MV-4-11 (cell line): ENCODE measurements at regions not wholly inside any gene's neighbourhood (a gene's known extent, or its start where the extent isn't known, plus 50 kb on each side); places are given as distances from the start of the nearest gene placed in this dataset.

Experiments
- DNase-seq: peaks from one replicate; lab custom pipeline; 2025; lab: John Stamatoyannopoulos, UW

DNA sequence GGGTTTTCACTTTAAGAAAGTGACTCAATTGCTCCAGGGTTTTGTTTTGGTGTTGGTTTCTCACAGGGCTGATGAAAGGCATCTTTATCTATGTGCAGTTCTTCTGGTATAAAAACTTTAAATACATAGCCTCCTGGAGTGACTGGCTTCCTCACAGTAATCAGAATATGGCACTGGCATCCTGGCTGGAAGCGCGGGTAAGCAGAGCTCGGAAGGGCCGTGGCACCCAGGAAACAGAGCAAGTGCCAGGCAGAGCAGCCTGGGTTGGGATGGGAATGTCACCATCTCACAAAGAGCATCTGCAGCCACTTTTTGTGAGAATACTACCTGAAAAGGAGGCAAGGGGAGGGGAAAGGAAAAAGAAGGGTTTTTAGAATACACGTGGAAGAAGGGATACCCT is 534.7 kb downstream of the PLCL1 start:
- DNase-seq, result no peak

DNA sequence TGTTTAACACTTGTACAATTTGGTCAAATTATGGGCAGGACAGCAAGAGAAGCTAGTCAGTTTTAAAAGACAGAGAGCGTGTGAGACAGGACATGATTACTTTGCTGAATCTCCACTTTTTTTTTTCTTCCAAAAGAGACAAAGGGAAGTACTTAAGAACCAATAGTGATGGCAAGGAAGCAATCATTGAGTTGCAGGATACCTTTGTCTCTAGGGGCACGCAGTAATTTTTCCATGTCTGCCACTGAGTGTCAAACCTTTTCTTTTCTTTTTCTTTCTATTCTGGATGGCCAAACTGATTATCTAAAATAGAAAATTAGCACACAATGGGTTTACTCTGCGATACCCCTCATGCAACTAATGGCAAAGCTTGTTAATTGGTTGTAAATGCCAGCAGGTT is 533.0 kb downstream of the PLCL1 start:
- DNase-seq, result no peak

DNA sequence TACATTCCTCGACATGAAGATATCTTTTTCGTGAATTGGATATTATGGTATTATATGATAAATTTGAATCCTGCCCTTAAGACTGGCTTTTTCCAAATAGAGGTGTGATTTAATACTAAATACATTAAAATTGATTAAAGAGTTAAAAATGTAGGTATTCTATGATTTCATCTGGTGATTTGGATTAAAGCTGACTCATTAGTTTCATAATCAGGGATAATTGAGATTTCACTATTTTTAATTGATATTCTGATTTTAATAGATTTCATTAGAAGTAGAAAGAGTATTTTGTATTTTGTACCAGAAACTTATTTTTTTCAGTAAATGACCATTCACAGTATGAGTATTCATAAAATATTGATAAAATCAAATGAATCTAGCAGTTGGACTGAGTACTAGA is 524.1 kb downstream of the PLCL1 start:
- DNase-seq, result no peak

DNA sequence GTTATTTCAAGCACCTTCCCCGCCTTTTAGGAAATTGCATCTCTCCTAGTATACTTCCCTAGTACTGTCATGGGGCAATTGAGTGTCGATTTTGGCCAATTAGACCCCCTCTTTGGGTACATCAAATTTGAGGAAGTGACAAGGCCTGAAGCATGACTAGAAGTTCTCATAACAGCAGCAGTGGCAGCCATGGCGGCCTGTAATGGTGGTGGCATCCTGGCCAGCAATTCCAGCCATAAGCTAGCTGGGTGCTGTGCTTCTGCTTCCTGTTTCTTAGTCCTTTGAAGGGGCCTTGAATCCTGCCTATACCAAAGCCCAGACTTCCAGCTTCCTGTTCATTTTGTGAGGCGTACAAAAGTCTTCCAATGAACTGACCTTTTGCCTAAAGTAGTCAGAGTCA is 523.1 kb downstream of the PLCL1 start:
- DNase-seq, result peak; percentile 78

DNA sequence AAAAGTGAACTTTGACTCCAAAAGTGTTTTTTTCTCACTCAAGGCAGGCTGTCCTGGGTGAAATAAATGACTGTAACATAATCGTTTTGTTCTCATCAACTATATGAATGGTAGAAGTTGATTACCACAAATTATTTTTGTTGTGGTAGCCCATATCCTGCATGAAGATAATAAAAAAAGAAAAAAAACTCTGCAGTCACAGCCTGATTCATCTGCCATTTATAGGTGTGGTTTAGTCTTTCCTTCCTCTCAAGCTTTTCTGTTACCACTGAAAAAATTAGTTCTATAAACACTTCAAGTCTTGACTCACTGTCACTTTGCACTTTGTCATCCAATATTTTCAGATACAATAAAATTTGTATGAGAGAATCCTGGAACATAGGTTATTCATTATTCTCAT is 522.0 kb downstream of the PLCL1 start:
- DNase-seq, result peak; percentile 86

DNA sequence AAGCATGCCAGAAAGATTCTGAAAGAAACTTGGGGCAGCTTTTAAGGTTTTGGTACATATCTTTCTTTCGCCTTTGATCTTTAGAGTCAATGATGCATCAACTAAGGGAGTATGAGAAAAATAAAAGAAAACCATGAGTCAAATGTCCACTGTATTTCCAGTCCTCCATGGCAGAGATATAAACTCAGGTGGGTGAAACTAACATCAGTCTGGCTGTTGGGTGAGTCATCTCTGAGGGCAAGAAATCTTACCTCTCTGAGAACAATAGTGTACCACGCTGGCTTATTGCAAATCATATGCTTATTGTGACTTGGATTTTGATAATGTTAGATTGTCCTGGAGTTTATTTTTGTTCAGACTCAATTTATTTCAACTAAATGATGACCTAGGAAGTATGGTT is 521.0 kb downstream of the PLCL1 start:
- no peak for DNase-seq

DNA sequence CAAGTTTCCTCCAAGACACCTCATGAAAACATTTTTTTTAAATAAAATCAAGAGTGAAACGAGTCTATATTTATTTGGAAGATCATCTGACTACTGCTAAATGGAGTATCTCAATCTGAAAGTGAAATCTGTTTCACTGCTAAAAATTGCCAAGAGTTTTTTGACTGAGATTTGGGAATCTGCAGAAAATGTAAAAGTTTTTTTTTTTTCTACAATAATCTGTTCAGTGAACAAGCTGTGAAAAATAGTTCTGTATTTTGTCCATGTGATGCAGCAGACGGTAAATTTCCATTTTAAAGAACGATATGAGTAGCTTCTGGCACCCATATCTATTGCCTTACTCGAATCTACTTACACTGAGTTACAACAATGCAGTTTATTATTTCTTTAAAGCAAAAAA is 519.7 kb downstream of the PLCL1 start:
- no peak for DNase-seq

DNA sequence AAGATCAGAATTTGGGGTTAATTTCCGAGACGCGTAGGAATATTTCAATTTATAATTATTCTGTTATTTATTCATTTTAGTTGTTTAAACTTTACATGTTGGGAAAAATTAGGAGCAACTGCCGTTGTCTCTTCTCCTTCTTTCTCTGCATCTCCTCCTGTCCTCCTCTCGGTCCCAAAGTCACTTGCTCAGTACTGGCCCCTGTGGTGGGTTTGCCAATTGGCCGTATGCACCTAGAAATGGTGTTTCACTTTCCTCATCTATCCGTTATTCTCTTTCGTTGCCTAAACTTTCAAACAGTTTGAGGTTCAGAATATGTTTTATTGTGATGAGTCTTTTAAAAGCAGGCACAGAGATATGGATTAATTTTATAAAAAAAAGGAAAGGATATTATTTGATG is 517.9 kb downstream of the PLCL1 start:
- DNase-seq, result peak; percentile 11

DNA sequence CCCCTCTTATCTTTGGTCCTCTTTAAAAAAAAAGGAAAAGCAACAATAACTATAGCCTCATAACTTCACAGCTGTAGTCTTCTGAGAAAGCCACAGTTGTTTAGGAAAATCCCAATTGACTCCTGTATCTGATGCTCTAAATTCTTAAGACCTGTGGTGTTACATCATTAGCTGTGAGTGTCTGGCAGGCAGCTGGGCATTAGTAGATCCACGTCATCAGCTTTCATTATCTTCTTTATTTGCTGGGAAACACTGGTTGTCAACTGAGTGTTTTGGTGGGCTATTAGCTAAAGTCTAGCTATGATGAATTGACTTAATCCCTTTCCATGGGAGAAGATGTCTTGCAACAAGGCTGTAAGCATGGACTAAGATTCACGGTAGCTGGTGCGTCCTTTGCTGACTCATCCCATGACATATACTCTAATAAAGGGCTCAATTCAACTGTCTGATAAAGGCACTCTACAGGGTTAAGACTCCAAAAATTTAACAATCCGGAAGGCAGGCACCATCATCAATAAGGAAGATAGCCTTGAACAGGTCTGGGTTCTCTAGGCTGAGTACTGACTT is 517.2 kb downstream of the PLCL1 start:
- no peak for DNase-seq

DNA sequence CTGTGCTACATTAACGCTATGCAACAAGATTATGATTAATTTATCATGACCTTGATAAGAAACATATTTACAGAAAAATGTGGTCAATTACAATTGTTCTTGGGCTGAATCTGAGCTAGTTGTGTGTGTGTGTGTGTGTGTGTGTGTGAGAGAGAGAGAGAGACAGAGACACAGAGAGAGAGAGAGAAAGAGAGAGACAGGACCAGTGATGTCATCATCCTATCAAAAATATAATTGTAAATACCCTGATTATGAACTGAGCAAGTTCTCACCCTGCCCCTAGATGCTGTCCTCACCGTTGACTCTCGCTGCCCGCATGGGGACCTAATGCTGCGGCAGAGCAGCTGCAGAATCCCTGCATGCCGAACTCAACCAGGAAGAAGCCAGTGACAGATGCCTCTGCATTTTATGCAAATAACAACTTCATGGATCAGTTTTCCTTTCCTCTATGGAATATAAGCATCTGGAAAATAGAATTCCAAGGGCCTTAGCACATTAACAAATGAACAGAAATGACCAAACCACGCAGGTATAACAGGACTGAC is 512.5 kb downstream of the PLCL1 start:
- DNase-seq, result no peak

DNA sequence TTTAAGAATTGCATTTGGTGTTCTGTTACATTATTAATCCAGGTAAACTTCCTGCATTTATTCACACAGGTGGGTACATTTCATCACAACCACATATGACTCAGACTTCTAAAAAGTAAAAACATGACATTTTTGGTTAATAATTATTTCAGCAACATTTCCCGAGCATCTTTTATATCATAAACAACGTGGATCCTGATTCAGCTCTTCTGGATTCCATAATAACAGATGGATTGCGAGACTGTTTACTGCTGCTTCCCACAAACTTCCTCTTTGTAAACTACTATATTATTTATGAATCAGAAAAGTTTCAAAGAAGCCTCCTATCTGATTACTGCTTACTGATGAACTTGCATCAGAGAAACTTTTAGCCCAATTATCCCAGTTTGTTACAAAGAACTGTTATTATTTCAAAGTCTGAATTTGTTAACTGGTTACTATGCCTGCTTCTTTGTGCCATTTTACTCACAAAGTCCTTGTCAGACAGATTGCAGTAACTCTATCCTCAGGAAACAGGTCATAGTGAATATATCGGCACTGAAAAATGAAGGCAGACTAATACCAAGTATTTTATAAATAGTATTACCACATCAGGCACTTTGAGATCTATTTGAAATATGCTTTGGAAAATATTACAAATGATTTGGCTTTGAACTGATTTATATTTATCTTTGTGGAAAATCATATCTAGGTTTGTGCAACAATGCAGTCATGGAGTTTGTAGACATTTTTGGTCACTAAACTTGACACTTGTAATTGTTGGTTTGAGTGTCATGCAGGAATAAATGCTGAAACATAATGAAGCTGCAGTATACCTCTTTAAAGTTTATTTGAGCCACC is 511.6 kb downstream of the PLCL1 start:
- DNase-seq, result no peak

DNA sequence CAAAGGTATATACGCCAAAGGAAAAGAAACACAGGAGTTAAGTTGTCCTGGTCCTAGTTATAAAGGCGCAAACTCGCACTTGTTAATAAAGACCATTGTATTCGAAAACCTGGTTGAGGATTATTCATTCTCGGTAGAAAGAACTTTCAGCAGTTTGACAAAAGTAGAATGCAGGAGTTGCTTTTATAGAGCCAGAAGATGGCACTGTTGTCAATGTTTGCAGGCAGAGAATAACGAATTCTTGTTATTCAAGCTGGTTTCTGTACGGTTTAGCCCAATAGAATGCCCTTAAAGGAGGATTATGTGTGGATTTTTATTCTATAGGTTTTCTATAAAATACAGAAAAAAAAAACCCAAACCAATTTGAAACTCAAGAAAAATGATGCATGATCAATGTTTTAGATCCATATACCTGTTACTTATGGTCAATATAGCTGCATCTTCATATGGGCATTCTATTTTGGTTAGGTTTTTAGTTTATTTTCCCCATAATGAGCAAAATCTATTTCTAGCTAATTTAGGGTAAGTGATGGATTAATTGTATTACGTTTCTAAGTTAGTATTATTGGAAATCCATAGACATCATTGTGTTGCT is 510.3 kb downstream of the PLCL1 start:
- DNase-seq, result peak; percentile 59

DNA sequence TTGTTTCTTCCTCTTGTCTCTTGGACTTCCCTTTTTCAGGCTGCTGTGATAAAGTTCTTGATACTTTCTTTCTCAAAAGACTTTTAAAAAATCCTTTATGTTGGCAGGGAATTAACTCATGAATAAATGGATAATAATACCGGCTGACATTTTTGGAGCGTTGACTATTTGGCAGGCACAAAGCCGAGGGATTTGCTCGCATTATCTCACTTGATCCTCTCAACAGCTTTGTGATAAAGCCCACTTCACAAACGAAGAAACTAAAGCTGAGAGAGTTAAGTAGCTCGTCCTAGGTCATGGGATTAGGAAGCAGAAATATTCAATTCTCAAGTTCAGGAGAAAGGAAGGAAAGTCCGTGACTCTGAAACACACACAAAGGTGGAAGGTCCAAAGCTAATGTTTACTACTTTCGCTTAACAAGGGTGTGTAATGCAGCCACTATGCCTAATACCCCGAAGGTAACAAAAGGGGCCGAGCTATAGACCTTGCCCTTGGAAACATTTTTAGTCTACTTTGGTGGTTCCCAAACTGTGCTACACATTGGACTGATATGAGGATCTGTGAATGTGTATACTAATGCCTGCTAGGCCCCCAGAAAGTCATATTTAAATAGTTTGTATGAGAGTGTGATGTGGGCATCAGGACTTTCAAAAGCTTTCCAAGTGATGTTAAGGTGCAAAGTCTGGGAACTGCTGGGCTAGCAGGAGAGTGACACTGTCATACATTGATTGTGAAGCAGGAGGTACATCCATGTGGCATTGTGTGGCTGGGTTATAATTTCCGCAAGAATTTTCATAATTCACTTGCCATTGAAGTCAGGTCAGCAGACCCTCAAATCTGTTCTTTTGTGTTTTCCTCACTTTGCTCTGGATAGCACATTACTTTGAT is 508.4 kb downstream of the PLCL1 start:
- DNase-seq, result no peak

DNA sequence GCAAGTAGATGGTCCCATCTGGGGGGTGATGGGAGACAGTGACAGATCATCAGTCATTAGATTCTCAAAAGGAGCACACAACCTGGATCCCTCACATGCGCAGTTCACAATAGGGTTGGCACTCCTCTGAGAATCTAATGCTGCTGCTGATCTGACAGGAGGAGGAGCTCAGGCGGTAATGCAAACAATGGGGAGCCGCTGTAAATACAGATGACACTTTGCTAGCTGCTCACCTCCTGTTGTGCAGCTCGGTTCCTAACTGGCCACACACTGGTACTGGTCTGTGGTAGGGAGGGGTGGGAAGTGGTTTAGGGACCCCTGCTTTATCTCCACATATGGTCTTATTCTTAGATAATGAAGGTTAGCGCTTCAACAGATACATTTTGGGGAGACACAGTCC is 506.6 kb downstream of the PLCL1 start:
- no peak for DNase-seq

DNA sequence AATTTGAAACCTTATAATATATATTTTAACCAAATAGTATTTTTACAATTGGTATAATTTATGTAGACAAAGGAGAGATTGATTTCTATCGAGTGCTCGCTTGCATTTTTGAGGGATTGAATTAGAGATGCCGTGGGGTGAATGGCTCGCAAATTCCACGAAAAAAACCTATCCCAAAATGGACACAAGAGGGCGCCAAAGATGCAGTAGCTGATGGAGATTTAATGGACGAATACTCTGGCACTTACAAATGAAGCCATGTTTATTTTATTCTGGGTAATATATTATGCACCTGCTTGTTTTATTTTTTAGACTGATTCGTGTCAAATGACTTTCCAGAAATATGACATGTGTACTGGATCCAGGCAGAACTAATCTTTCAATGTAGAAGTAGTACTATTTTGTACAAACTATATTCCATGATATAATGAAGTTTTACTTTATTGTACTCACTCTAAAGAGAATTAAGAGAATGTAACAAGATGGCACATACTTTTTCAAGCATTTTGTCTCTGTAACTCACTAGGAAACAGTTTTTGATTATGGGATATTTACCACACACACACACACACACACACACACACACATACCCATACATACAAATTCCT is 505.4 kb downstream of the PLCL1 start:
- DNase-seq, result peak; percentile 37

DNA sequence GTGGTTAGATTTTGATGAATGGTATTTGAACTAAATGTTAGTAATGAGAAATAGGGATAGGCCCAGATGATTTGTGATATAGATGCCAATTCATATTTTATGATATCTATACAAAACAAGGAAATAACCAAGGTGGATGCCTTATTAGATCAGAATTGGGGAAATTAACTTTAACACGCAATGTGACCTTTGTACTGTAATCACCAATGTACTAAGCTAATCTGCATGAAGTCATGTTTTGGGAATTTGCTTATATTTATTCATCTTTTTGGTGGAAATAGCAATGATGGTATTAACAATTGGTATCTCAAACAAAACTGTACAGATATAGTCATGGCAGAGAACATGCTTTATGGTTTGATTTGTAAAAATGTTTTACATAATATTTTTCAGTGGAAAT is 504.7 kb downstream of the PLCL1 start:
- no peak for DNase-seq

DNA sequence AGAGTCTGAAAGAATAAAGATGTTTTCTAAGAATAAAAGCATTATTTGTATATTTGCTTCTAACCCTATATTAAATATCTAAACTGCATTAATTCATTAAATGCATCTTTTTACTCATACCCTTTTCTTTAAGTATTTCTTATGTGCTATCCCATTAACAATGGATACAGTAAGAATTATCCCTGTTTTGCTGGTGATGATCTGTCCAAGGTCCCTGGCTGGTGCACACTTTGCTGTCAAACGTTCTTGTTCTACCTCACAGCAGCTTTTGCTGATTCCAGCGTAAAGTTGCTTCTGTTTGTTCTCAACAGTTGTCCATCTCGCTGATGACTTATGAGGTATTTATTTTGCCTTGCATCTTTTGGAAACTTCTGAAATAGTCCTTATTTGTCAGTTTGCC is 504.0 kb downstream of the PLCL1 start:
- no peak for DNase-seq

DNA sequence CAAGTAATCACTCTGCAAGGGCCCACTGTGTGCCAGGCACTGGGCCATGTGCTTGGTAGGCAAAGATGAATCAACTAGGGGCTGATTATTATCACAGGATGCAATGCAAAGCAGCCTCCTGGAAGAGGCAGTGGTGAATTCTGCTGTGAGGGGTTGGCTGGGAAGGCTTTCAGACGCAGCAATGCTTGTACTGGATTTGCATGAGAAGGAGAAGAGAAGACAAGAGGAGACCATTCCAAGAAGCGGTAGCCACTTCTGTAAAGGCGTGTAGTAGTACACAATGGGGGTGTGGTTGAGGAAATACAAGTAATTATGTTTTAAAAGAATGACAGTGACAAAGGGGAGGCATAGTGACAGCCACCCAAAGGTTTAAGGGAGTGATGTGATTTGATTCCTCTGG is 502.7 kb downstream of the PLCL1 start:
- DNase-seq, result no peak

DNA sequence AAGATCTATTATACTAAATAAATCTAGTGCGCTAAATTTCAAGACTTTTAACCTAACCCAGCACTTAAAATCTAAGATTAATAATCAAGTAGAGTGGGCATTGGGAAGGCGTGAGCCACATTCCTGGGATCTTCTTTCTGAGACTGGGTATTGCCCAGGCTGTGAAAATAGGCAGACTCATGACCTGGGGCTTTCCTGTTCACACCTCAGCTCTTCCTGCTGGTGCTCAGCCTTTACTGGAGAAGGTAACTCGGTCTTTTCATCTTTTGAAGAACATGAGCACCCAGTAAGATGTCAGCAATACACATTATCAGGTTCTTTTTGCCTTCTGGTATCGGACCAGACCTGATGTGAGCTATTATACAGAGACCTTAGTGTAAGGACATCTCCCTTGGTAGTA is 500.5 kb downstream of the PLCL1 start:
- DNase-seq, result no peak

DNA sequence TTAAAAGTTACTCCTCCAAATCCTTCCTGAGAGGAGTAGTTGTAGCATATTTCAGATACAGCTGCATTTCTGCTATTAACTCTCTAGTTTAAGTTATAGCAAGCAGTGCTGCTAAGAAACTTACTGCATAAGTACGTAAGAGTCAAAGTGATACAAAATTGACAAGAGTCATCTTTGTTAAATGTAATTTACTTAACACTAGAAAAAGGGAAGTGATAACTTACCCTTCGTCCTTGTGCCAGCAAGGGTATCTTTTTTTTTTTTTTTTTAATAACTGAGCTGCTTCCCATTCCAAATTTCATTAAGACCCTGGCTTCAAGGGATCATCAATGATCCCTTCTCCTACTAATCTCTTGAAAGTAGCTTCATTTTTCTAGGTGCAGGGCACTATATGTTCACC is 493.0 kb downstream of the PLCL1 start:
- peak; percentile 66 for DNase-seq

DNA sequence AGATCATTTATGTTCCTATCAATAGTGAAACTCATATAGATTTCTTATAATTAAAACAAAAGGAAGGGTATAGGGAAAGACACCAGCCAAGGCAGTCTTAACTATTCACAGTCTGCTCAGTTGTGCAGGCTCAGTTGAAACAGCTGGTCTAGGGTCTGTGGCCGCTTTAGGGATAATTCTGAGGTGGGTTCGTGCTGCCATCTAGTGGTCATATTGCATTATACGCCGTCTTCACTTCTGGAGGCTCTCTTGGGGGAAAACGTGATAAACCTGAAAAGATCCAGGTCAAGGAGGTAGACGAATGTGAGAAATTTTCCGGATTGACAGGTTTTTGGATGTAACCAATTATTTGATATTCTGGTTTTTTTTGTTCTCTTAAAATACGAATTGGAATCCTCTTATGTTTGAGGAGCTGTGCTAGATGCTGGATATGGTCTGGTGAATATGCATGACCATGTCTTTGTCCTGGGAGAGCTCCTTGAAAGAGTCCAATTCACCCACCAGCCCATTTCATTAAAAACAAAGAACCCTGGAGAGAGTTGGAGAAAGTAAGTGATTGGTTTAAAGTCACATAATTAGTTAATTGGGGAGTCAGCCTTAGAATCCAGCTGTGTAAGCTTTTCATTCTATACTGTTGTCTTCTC is 492.4 kb downstream of the PLCL1 start:
- peak; percentile 34 for DNase-seq
